HG02588 (cell line): ENCODE measurements at regions not wholly inside any gene's neighbourhood (a gene's known extent, or its start where the extent isn't known, plus 50 kb on each side); places are given as distances from the start of the nearest gene placed in this dataset.
"Not testable (repeated sequence)": the region's sequence is repeated elsewhere in the genome, so short reads cannot be mapped to it uniquely, and the experiment has no call there.

Source experiments
- ATAC-seq: cut with Tn5 transposase; IDR thresholded peaks from one replicate; pipeline ENCODE4 v1.9.1; 2021; ENCODE audit warnings: mild to moderate bottlenecking, moderate library complexity; ENCODE audit not compliant: unreplicated experiment

DNA sequence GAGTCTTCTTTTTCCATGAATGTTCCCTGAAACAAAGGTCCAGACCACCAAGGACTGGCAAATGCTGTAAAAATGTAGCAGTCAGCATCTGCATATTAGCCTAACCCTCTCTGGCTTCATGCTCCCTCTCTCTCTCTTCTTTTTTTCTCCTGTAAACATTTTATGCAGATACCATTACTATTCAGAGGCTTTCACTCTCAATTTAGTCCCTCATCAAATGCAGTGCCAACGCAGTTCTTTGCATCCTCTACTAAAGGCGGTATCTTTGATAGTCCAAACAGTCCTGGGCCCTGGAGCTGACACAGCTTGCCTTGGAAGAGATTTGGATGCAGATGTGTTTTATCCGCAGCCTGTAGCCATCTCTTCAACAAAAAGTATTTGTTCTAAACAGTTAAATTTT lies 167.1 kb upstream of the MMS22L start:
- no peak for ATAC-seq

DNA sequence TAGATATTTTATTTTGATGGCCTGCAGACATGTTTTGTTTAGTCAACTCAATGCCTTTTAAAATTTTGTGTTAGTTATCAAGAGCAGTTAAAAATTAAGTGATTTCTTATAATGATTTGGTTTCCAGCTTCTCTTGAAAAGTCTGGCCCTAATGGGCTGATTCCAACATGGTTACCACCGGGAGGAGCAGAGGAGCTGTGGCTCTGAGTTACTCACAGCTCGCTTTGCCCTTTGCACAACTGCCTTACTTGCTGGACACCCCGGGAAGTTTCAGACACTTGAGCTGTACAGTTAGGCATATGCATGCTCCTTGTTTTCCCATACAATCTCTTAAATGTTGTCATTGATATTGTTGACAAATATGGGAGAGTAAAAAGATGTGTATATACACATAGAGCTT lies 173.1 kb upstream of the MMS22L start:
- ATAC-seq, result no peak

DNA sequence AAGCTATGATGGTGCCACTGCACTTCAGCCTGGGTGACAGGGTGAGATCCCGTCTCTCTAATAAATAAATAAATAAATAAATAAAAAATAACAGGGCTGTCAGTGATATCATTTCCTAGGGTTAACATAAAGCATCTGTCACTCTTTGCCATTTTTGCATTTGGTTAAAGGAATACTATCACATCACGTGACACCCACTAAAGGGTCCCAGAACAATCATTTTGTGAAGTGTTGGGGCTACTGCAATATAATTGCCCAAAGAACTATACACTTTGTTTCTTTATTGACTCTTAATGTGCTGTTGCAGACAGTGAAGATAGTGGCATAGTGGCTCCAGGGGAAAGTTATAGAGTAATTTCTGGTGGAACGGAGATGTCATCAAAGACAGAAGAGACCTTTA lies 176.5 kb upstream of the MMS22L start:
- no peak for ATAC-seq

DNA sequence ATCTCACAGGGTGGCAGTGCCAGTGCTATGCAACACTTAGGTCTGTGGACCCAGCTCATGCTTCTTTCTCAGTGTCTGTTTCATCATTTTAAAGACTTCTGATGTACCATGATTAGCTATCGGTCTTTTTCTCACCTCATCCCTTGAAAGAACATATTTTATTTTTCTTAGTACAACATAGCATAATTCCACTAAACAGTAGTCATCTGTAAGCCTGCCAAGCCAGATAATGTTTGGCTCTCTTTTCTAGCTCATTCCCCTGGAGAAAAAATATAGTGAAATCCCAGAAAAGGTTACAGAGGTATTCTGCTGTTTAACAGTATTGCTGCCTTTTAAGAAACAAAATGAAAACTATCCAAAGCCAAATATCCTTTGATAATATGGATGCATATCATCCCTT lies 177.0 kb upstream of the MMS22L start:
- ATAC-seq, result no peak

DNA sequence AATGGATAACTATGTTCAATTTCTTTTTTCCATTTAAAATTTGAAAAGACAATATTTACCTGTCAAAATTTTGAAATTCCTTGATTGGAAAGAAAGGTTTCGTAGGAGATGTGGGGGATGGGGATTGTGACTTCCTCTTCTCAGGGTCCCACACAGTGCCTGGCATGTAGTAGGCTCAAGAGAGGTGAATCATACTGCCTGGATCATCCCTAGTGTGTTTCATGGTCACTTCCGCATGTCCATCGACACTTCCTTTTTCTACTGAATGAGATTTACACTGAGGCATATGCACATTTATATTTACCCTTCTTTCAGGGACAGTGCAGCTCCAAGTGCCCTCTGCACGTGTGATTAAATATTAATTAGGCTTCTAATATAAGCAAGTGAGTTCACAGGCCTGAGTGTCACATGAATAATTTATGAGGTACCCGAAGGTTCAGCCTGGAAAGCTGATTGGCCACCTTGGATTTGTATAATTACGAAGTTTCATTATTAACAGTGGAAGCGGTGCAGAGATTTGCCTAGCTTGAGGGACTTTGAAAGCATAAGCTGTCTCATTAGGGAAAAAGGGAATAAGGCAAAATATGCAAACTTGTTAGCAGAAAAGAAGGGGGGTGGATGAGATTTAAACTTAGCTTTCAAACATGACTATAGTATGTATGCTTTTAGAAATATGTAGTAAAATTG lies 177.5 kb upstream of the MMS22L start:
- no peak for ATAC-seq

DNA sequence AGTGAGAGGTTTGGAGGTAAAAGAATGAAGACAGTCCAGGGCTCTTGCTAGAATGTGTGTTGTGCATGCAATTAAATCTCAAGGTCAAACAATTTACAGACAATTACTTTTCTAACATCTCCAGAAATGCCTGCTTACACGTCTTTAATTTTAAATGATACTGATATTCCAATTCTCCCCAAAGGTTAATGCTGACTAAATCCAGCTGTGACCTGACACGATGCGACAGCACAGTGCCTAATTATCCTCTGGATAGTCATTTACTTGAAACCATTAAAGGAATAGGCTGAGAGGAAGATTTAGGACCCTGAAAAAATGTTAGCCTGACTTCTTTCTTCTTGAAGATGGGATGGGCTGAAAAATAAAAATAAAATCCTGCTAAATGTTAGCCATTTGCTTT lies 178.2 kb upstream of the MMS22L start:
- no peak for ATAC-seq

DNA sequence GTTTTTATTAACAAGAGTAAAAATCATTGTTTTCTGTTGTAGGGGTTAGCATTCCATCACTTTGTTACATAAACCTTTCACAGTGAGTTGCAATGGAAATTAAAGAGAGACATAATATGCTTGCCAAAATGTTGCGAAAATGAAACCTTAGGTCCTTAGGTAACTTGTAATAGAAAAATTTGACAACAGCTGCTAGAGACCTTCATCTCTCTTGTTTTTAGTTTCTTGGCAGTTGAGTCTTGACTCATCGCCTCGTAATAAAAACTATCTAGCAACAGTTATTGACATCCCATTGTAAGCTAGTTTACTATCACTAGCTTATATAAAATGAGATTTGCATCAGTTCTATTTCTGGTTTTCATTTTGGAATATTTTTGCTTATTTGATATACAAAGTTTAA lies 179.0 kb upstream of the MMS22L start:
- ATAC-seq, result no peak

DNA sequence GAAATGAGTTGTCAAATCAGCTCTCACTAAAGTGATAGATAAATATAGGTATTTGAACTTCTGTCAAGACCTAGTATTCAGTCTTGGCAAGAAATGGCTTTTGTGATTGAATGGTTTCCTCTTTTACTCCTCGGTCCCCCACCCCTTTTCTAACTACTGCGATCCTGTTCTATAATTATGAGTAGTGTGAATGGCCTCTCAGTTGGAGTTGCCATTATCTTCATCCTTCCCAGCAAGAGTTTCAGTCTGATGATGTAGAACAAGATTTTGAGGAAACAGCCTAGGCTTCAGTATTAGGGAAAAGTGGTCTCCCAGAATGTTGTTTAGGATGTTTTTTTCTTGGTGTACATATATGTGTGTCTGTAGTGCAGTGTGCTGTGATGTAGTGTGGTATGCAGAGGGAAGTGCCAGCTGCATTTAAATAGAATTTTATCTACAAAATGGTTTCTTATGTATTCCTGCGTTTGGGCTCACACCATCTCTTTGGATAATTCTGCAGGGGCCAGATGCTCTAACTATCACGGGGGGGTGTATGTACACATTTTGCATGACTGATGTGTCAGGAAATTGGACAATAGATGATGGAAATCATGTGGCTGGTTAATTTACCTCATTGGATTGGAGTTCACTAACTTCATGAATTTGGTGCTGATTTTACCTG lies 180.1 kb upstream of the MMS22L start:
- no peak for ATAC-seq

DNA sequence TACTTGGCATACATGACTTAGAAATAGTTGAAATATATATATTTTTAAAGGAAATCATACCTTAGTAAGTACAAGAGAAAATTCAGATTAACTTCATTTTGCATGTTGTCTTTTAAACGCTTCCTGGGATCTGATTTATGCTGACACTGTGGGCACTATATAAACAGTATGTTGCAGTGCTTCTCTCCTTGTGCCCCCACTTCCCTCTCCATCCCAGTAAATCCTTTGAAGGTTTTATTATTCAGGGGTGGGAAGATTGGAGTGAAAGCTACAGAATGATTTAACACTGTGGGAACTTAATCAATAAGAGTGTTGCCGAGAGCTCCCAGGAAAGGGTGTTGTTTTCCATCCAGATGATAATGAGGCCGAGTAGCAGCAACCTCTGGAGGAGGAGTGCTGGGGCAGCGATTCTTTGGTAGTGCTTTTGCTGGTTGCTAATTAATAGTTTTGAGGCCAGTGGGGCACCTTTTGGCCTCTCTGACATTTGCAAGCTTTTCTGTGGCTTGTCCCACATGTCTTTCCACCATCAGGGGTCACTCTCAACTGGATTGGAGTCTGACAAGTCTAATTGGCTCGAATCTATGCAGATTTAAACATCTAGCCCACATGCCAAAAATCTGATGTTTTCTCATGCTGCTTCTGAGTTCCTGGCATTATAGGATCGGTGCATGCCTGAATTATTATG lies 183.0 kb upstream of the MMS22L start:
- no peak for ATAC-seq

DNA sequence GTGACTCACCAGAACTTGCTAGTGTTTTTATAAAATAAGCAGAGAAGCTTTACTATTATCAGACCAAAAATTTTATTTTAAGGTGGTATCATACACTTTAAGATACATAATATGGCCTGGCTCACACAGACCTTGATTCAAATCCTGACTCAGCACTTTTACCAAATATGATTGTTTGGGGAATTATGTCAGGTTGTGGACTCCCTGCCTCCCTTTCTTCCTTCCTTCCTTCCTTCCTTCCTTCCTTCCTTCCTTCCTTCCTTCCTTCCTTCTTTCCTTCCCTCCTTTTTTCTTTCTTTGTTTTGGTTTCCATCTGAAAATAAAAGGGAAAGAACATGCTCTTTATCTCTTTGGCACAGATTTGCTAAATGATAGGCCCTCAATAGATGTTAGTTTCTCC lies 186.0 kb upstream of the MMS22L start:
- no peak for ATAC-seq

DNA sequence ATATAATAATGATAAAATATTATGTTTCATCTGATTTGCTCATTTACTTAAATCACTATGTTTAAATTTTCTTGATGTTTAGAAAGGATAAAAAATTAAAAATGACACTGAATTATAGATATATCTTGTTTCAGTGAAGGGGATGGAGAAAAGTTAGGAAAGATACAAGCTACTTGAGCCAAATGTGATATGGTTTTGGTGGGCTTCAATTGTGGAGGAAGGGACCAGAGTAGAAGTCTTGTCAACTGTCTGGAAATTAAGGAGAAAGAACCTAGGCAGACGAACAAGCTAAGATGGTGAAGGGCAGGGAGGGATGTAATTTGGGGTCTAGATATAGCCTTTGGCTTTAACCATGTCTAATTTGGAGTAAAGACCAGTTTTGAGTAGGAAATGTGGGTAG lies 186.4 kb upstream of the MMS22L start:
- no peak for ATAC-seq

DNA sequence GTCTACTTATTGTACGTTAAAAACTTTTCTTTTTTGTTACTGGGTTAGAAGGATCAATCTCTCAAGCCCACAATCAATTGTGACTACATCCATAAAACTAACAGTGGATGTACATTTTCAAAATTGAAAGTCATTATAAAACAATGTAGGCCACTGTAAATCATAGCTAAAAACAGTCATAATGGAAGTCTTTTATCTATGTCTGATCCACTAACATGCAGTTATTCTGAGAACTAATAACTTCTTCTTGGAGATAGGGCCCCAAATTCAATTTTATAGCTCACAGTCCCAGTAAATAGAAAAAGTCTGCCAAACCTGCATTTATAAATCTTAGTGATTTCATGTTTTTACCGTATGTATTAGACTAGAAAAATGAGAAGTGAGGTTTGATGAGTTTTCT lies 187.3 kb upstream of the MMS22L start:
- no peak for ATAC-seq

DNA sequence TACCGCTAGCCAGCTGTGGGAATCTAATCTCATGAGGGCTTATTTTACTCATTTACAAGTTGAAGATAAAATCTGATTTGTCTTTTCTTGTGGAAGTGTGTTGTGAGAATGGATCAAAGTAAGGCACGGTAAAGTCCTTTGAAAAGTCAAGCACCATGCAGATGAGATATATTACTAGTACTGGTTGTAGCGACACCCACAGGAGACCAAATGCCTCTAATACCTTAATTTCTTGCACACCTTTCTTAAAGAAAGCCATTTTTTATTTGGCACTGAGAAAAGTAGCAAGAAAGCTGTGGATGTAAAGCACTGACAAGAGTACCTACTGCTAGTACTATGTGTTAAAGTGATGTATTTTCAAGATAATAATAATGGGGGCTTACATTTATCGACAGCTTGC lies 191.0 kb upstream of the MMS22L start:
- no peak for ATAC-seq

DNA sequence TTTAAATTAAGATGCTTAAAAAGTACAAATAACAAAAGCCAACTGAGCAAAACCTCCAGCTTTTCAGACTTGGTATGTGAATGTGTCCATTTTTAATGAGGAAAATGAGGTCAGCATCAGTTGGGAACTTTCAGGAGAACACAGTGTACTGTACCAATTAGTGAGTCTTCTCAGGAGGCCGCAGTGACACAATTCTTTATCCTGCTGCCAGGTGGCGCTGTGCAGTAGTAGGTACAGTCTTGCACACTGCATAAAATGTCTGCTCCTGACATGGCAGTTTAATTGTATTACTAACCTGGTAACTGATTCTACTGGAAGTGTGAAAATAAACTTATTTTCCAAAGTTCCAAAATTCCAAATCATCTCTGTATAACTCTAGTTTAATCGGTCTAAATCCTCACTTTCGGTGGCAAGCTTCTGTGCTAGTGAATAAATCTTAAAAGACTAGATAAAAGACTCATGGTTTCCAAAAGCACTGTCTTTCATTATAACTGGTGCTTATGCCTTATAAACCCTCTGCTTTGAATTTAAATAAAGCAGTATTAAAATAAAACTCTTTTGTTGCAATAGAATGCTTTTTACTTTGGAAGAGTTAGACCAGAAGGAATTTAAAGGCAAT lies 214.8 kb upstream of the MMS22L start:
- peak; percentile 98 for ATAC-seq

DNA sequence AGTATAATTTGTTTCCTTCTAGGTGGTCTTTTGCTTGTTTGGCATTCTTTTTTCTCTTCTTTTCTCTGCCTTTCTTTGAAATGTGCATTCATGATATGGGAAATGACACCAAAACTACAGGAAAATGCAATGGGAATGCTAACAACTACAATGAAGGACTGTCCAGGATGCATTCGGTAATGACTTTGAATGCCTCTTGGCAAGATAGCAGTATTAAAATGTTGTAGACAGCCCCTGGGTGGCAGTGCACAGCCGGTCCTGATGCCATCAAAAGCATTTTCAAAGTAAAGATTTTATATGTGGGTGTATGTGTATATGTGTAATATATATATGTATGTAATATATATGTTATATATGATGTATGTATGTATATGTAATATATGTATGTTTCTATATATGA lies 218.8 kb upstream of the MMS22L start:
- ATAC-seq, result no peak

DNA sequence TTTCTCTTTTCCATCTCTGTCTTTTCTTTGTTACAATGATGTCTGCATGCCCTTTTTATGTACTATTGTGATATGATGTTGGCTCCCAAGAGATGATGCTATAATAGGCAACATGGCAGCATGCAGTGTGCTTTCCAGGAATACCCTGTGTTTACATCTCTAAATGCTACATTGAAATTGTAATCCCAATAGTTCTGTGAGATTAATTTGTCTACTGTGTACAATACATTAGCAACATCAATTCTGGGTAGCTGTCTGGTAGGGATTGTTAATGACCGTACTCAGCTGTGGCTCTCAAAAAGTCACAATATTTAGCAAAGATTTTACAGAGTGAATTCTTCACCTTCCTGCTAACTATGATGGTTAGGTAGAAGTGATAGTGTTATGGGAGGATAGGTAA lies 225.6 kb upstream of the MMS22L start:
- ATAC-seq, result no peak

DNA sequence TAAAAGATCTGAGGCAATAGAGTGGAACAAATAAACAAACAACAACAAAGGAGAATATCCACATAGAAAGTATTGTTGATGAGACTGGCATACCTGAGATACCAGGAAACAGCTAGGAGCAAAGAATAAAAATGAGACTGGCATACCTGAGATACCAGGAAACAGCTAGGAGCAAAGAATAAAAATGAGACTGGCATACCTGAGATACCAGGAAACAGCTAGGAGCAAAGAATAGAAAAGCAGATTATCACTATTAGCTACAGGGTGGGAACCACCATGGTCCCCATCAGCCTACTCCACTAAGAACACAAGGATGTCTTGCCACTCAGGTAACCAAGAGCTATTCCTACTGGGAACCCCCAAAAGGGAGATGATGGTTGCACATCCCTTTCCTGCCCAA lies 230.2 kb upstream of the MMS22L start:
- ATAC-seq, result not testable (repeated sequence)

DNA sequence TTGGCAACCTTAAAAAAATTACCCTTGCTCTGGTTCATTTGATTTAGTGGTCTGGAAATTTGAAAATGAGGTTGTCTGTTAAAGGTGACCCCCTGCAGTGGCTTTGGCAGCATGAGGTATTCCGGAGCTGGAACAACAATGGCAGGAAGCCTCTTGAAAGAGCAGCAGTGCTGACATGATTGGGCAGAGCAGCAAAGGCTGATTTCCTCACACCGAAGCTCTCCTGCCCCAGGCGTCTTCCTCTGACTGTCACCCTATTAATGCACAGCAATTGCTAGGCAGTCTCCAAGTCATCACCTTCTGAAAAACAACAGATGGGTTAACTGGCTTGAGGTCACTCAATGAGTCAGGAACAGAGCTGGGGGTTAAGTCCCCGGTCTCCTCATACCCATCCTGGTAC lies 241.8 kb upstream of the MMS22L start:
- ATAC-seq, result no peak

DNA sequence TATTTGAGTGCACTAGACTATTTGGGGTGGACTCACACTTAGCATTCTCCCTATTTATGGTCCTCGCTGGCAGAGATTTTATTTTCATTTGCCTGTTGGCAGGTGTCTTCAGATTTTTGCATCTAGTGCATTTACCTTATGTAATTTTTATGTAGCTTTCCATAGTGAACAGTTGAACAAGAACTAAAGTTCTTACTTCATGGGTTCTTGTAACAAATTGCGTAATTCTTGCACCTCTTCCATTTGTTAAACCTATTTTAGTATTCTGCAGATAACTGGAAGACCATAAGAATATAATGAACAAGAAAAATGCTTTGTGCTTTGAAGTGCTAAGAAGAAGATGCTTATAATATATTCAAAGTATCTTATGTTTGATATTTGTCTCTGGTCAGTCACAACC lies 252.8 kb upstream of the MMS22L start:
- ATAC-seq, result no peak

DNA sequence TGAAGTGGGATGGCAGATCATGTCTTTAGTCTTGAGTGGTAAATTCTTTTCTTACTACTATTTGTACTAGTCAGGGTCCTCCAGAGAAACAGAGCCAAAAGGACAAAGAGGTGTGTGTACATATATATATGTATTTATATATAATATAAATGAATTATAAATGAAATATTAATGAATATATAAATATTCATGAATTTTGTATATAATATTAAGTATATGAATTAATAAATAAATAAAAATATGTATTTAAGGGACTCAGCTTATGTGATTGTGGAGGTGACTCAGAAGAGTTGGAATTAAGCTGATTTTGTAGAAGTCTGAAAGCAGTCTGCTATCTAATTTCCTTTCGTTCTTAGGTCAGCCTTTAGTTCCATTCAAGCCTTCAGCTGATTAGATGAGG lies 265.3 kb upstream of the MMS22L start:
- ATAC-seq, result no peak

DNA sequence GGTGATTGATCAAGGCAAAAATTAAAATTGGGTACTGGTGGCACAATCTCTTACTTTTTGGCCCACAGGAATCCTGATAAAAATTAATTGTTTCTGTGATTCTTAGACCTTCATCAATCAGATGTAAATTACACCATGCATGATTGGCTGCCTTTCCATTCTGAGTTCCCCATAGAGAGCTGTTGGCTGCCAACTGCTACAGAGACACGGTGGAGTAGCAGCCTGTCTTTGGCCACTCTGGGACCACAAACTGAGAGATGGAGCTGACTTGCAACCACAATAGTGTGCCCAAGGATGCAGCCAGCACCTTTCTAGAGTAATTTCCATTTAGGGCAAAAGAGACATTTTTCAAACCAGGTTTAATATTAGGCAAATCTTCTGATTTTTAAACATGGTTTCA lies 274.3 kb upstream of the MMS22L start:
- ATAC-seq, result no peak

DNA sequence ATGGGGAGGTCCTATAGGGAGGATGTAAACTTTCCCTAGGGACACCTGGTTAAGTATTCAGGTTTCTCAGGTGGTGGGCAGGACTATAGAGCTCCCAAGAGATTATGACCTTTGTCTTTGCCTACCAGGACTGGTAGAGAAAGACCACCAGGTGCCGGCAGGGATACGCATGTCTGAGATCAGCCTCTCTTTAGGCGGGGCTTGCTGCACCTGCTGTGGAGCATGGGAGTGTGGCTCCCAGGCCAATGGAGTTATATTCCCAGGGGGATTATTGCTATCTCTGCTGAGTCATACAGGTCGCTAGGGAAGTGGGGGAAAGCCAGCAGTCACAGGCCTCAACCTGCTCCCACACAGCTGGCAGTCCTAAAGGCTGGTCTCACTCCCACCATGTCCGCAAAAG lies 280.5 kb upstream of the MMS22L start:
- no peak for ATAC-seq
